A673 (cell line): ENCODE measurements at regions not wholly inside any gene's neighbourhood (a gene's known extent, or its start where the extent isn't known, plus 50 kb on each side); places are given as distances from the start of the nearest gene placed in this dataset.

ENCODE experiments used
- BruUV-seq: library from RNA; stranded (reverse); fragments of 400-500 nt; replicated peaks from 2 replicates; lab custom pipeline; 2021; lab: Mats Ljungman, UMichigan
- CTCF ChIA-PET: fragments of 300-600 bp; sonication (Branson Sonifier 250); formaldehyde crosslinking; loops from one replicate; lab custom pipeline; 2022; ENCODE audit warnings: antibody characterized with exemption; lab: Charles Lee
- POLR2A ChIA-PET: fragments of 300-600 bp; sonication (Branson Sonifier 250); formaldehyde crosslinking; loops from one replicate; lab custom pipeline; 2022; ENCODE audit warnings: antibody characterized with exemption; ENCODE audit not compliant: low non-redundant PET; lab: Charles Lee
- DNase-seq: peaks from one replicate; pipeline ENCODE4 v3.0.0-alpha.2; 2015; ENCODE audit warnings: low spot score
- H3K27ac ChIP-seq: fragments of 200-600 bp; sonication (generic); 2 replicates; pipeline ENCODE4 v1.5.1; 2016; ENCODE audit warnings: mixed run types, low read depth, mild to moderate bottlenecking, mixed read lengths, antibody characterized with exemption, low read length; ENCODE audit not compliant: poor library complexity, severe bottlenecking
- H3K27me3 ChIP-seq: fragments of 200-600 bp; sonication (generic); replicated peaks from 2 replicates; pipeline ENCODE4 v1.6.1; 2017; ENCODE audit warnings: mixed run types, low read depth, mild to moderate bottlenecking, mixed read lengths, antibody characterized with exemption, low read length; ENCODE audit not compliant: insufficient read depth, poor library complexity
- H3K36me3 ChIP-seq: fragments of 200-600 bp; sonication (generic); 2 replicates; pipeline ENCODE4 v1.6.1; 2016; ENCODE audit warnings: mixed run types, mild to moderate bottlenecking, mixed read lengths, antibody characterized with exemption, low read length; ENCODE audit not compliant: insufficient read depth, poor library complexity, severe bottlenecking
- H3K4me1 ChIP-seq: fragments of 200-600 bp; sonication (generic); 2 replicates; pipeline ENCODE4 v1.6.1; 2017; ENCODE audit warnings: mixed run types, mild to moderate bottlenecking, mixed read lengths, antibody characterized with exemption, low read length; ENCODE audit not compliant: insufficient read depth, poor library complexity, severe bottlenecking
- H3K4me3 ChIP-seq: fragments of 200-600 bp; sonication (generic); 2 replicates; pipeline ENCODE4 v1.5.1; 2016; ENCODE audit warnings: low read depth, mixed run types, mild to moderate bottlenecking, mixed read lengths, low read length; ENCODE audit not compliant: poor library complexity, severe bottlenecking
- H3K9me3 ChIP-seq: fragments of 200-600 bp; sonication (generic); 2 replicates; pipeline ENCODE4 v1.6.1; 2016; ENCODE audit warnings: mixed run types, low read depth, mild to moderate bottlenecking, mixed read lengths, antibody characterized with exemption, low read length; ENCODE audit not compliant: poor library complexity, severe bottlenecking
- EZH2 ChIP-seq: fragments of 200-600 bp; sonication (generic); IDR thresholded peaks from 2 replicates; pipeline ENCODE4 v1.6.1; 2017; ENCODE audit warnings: borderline replicate concordance, low read depth, mild to moderate bottlenecking, mixed read lengths, antibody characterized with exemption, low read length; ENCODE audit not compliant: poor library complexity, severe bottlenecking
- intact Hi-C: fragments of 100-400 bp; cut with micrococcal nuclease; formaldehyde crosslinking; loops from one replicate; pipeline ENCODE4 v1.10.0; 2022; ENCODE audit not compliant: unreplicated experiment
- TF ChIP-seq, protein P1 (sequence below): fragments of 300-800, 200-600 bp; sonication (generic); conservative IDR thresholded peaks from 2 replicates; pipeline ENCODE4 v1.5.1; 2017; ENCODE audit warnings: low read depth, mild to moderate bottlenecking, antibody characterized with exemption, low read length, moderate library complexity, mixed read lengths

DNA sequence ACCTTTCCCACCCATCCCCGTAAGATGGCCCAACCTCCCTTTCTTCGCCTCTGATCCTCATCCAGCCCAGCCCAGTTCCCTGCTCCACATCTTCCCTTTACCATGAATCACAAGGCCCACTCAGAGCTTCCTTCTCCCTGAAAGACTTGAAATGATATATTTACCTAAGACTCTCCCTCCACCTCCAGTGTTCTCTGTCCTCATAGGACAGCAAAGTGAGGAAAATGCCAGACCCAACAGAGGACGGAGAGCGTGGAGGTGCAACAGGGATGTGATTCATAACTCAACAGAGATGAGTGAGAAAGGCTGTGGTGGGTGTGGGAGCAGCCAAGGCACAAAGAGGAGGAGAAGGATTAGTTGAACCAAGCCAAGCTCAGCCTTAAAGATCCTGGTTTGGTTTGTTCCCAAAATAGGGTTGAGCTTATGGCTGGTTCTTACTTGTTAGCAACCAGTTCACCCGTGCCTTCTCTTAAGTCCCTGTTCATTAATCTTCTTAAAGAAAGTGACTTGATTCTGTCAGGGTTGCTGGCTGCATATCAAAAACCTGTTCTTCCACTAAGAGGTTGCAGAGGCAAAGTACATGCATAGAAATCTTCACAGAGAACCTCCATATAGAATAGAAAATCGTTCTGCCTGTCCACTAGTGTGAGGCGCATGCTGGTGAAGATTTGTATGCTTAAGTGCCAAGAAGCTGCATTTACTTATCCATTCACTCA, 183.2 kb downstream of the ACTL7B start:
- DNase-seq: no peak

DNA sequence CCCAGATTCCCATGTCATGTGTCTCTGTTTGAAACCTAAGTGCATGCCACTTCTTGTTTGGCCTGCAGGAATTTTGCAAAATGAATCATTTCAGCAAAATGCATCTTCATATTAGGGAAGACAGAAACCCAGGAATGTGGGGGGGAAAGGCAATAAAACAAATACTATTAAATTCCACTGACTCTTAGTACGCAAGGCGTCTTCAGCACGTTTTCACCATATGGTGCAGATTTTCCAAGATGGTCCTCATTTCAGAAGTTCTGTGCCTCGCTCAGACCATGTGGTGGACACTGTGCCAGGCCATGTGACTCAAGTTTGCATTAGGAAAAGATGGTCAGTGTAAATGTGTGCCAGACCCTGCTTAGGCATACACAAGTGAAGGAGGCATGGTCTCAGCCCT, 184.0 kb downstream of the ACTL7B start:
- H3K9me3 ChIP-seq: no peaks in the 10 kb centered on the region
- no peaks in the 10 kb centered on the region for H3K27me3 ChIP-seq
- H3K4me1 ChIP-seq: no peaks in the 10 kb centered on the region
- TF ChIP-seq, protein P1, sequence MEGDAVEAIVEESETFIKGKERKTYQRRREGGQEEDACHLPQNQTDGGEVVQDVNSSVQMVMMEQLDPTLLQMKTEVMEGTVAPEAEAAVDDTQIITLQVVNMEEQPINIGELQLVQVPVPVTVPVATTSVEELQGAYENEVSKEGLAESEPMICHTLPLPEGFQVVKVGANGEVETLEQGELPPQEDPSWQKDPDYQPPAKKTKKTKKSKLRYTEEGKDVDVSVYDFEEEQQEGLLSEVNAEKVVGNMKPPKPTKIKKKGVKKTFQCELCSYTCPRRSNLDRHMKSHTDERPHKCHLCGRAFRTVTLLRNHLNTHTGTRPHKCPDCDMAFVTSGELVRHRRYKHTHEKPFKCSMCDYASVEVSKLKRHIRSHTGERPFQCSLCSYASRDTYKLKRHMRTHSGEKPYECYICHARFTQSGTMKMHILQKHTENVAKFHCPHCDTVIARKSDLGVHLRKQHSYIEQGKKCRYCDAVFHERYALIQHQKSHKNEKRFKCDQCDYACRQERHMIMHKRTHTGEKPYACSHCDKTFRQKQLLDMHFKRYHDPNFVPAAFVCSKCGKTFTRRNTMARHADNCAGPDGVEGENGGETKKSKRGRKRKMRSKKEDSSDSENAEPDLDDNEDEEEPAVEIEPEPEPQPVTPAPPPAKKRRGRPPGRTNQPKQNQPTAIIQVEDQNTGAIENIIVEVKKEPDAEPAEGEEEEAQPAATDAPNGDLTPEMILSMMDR: no peak
- TF ChIP-seq EZH2: no peak
- no peak overlapping the region for H3K27ac ChIP-seq
- H3K36me3 ChIP-seq: no peaks in the 10 kb centered on the region
- ChIA-PET CTCF (interaction anchor here (1.0 kb wide), 1 partner anchor 1246 kb away, joined by 3 read pairs; no protein-coding TSS in a partner anchor), POLR2A (no interaction called here)
- H3K4me3 ChIP-seq: no peak overlapping the region
- intact Hi-C loops: loop anchor here (2.0 kb wide), 1 partner anchor 203 kb away; no protein-coding TSS in a partner anchor
- DNase-seq: no peak
- no TSS peak for BruUV-seq

More for the DNA sequence above, 183.2 kb downstream of the ACTL7B start:
- H3K27me3 ChIP-seq: no peaks in the 10 kb centered on the region
- no peak overlapping the region for H3K4me3 ChIP-seq
- no peaks in the 10 kb centered on the region for H3K9me3 ChIP-seq
- no TSS peak for BruUV-seq
- ChIA-PET CTCF (no interaction called here), POLR2A (no interaction called here)
- intact Hi-C loops: no loop called here
- no peaks in the 10 kb centered on the region for H3K36me3 ChIP-seq
- H3K27ac ChIP-seq: no peak overlapping the region
- TF ChIP-seq EZH2: no peak
- TF ChIP-seq, protein P1: no peak
- no peaks in the 10 kb centered on the region for H3K4me1 ChIP-seq

DNA sequence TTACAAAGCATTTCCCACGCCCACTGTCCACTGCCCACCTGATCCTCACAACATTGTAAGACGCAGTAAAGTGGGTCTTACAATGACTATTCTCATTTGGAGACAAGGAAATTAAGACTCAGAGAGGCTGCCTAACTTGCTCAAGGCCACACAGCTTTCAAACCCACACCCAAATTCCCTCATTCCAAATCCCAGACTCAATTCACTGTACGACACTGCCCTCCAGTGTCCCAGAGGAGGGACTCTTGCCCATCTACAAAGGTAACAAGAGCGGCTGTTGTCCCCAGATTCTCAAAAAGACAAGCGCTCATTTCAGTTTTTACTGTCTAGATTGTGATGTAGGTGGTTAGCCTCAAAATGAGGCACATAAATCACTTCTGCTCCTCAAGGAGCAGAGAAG, 184.6 kb downstream of the ACTL7B start:
- H3K27me3 ChIP-seq: no peaks in the 10 kb centered on the region
- no peak overlapping the region for H3K27ac ChIP-seq
- no TSS peak for BruUV-seq
- ChIA-PET POLR2A (no interaction called here), CTCF (interaction anchor here (0.5 to 1.0 kb wide), 2 partner anchors 185 to 1246 kb away, joined by 3 read pairs; no protein-coding TSS in a partner anchor)
- H3K4me3 ChIP-seq: no peak overlapping the region
- no peaks in the 10 kb centered on the region for H3K36me3 ChIP-seq
- intact Hi-C loops: loop anchor here (2.0 kb wide), 1 partner anchor 202 kb away; no protein-coding TSS in a partner anchor
- TF ChIP-seq, protein P1: peak; percentile 56
- TF ChIP-seq EZH2: no peak
- peak; percentile 62 for DNase-seq
- no peaks in the 10 kb centered on the region for H3K4me1 ChIP-seq
- H3K9me3 ChIP-seq: no peaks in the 10 kb centered on the region
